ENCODE measurements at regions not wholly inside any gene's neighbourhood (a gene's known extent, or its start where the extent isn't known, plus 50 kb on each side); places are given as distances from the start of the nearest gene placed in this dataset.

DNA sequence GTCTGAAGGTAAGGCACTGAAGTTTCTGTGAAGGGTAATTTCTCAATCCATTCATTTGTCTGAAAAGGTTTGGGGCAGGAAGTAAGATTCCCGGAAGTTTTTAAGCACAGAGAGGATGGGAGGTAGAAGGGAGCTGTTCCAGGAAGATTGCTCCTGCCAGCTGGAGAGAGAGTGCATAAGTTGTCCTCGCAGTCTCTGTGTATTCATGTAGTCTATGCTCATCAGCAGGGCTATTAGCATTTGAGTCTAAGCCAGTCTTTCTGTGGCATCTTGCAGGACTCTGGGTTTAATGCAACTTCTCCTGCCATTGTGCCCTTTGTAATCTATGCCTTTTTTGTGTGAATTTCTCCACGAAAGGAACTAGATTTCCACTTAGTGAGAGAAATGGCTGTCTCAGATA is 140.8 kb upstream of the FGGY start:
- Histone ChIP-seq H2BK12ac (ENCODE audit: low read length) (no peak overlapping the region), H3K27me3 (ENCODE audit: insufficient read depth, low read length) (no peaks in the 10 kb centered on the region), H3K18ac (ENCODE audit: low read length) (no peak overlapping the region), H4K12ac (ENCODE audit: low read depth, low read length) (no peak overlapping the region), H3K79me2 (ENCODE audit: control insufficient read depth, insufficient read depth, low read length, poor library complexity) (no peaks in the 10 kb centered on the region), H4K8ac (ENCODE audit: low read depth, low read length) (no peak overlapping the region), H3K14ac (ENCODE audit: low read length) (no peak overlapping the region), H3K27ac (ENCODE audit: low read depth, low read length) (no peak overlapping the region), H3K4ac (ENCODE audit: low read depth, low read length) (no peak overlapping the region), H3K4me1 (ENCODE audit: control insufficient read depth in 1 of 2, insufficient read depth in 2 of 2, low read length in 2 of 2) (peaks cover 11 to 18% of the 10 kb centered on the region in 2 experiments), H3K4me2 (ENCODE audit: low read length) (no peak overlapping the region), H2BK5ac (ENCODE audit: low read depth, low read length, poor library complexity) (no peak overlapping the region), H3K9me3 (ENCODE audit: insufficient read depth, low read depth, low read length) (no peaks in the 10 kb centered on the region), H3K23ac (ENCODE audit: low read length) (no peak overlapping the region), H4K91ac (ENCODE audit: low read depth, low read length) (no peak overlapping the region), H2AK5ac (ENCODE audit: low read length) (no peak overlapping the region), H3K36me3 (ENCODE audit: control insufficient read depth in 1 of 2, insufficient read depth in 2 of 2, low read length in 2 of 2) (no peaks in the 10 kb centered on the region), H3K79me1 (ENCODE audit: low read length) (peaks cover 11% of the 10 kb centered on the region), H3K4me3 (ENCODE audit: low read depth, low read length) (no peak overlapping the region), H3K9ac (ENCODE audit: low read length) (no peak overlapping the region), H2BK120ac (ENCODE audit: insufficient read depth, low read length, poor library complexity) (no peak overlapping the region), H2AFZ (ENCODE audit: insufficient read depth, low read length, poor library complexity) (no peak overlapping the region)
- no CpG with 5 or more reads among the region's 3 CpGs for WGBS (ENCODE audit: extremely low coverage, insufficient coverage, insufficient read length)
- DNase-seq: peak in 1 of 2 donors; percentile 19

DNA sequence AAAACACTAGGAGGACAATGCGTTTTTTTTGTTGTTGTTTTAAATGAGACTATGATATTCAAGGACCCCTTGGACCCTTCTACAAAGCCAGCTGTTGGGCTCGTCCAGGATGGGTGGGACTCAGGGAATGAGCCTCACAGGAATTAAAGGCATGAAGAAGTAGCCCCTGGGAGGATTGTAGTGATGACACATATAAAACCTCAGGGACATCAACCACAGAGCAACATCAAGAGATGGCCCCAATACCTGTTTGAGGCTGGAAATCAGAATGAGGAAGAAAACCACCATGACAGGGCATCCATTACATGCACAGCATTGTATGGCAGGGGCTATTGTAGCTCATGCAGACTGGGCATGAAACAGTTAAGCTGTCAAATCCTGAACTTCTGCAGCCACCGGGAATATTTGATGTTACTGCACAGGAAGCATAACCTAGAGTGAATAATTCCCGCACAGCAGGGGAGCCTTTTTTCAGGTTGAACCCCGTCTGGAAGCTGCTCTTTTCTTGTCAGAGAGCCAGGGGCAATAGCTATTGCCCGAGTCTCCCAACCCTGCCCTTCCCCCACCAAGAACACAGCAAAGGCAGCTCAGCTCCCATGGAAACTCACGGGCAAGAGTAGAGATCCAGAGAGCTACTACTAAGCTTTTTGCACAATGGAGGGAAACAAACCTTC is 140.2 kb upstream of the FGGY start:
- Histone ChIP-seq H3K9me3 (ENCODE audit: insufficient read depth, low read depth, low read length) (no peaks in the 10 kb centered on the region), H3K27me3 (ENCODE audit: insufficient read depth, low read length) (no peaks in the 10 kb centered on the region), H3K4ac (ENCODE audit: low read depth, low read length) (no peak overlapping the region), H3K4me1 (ENCODE audit: control insufficient read depth in 1 of 2, insufficient read depth in 2 of 2, low read length in 2 of 2) (peaks cover 6 to 14% of the 10 kb centered on the region in 2 experiments), H3K36me3 (ENCODE audit: control insufficient read depth in 1 of 2, insufficient read depth in 2 of 2, low read length in 2 of 2) (no peaks in the 10 kb centered on the region), H2BK12ac (ENCODE audit: low read length) (peak overlapping the region; percentile 80), H3K4me3 (ENCODE audit: low read depth, low read length) (no peak overlapping the region), H2AFZ (ENCODE audit: insufficient read depth, low read length, poor library complexity) (no peak overlapping the region), H3K18ac (ENCODE audit: low read length) (no peak overlapping the region), H3K79me1 (ENCODE audit: low read length) (peaks cover 10% of the 10 kb centered on the region), H3K79me2 (ENCODE audit: control insufficient read depth, insufficient read depth, low read length, poor library complexity) (no peaks in the 10 kb centered on the region), H2BK120ac (ENCODE audit: insufficient read depth, low read length, poor library complexity) (peak overlapping the region; percentile 25), H3K4me2 (ENCODE audit: low read length) (no peak overlapping the region), H2AK5ac (ENCODE audit: low read length) (no peak overlapping the region), H3K23ac (ENCODE audit: low read length) (no peak overlapping the region), H3K14ac (ENCODE audit: low read length) (peak overlapping the region; percentile 26), H3K9ac (ENCODE audit: low read length) (no peak overlapping the region), H4K8ac (ENCODE audit: low read depth, low read length) (peak overlapping the region; percentile 31), H2BK5ac (ENCODE audit: low read depth, low read length, poor library complexity) (no peak overlapping the region), H3K27ac (ENCODE audit: low read depth, low read length) (no peak overlapping the region), H4K12ac (ENCODE audit: low read depth, low read length) (no peak overlapping the region), H4K91ac (ENCODE audit: low read depth, low read length) (no peak overlapping the region)
- DNase-seq: peak; percentile 9 to 27
- no CpG with 5 or more reads among the region's 7 CpGs for WGBS (ENCODE audit: extremely low coverage, insufficient coverage, insufficient read length)

DNA sequence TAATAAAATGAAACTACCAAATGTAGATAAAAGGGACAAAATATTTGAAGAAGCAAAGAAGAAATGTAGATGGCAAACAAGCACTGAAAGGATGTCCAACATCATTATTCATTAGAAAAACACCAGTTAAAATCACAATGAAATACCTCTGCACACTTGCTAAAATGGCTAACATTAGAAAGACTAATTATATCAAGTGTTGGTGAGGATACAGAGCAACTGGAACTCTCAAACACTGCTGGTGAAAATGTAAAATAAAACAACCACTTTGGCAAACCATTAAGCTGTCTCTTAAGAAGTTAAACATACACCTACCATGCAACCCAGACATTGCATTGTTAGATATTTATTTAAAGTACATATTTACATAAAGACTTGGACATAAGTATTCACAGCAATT is 138.6 kb upstream of the FGGY start:
- Histone ChIP-seq H3K79me1 (ENCODE audit: low read length) (peaks cover 6% of the 10 kb centered on the region), H2AK5ac (ENCODE audit: low read length) (no peak overlapping the region), H3K9ac (ENCODE audit: low read length) (no peak overlapping the region), H3K79me2 (ENCODE audit: control insufficient read depth, insufficient read depth, low read length, poor library complexity) (no peaks in the 10 kb centered on the region), H3K9me3 (ENCODE audit: insufficient read depth, low read depth, low read length) (no peaks in the 10 kb centered on the region), H4K91ac (ENCODE audit: low read depth, low read length) (no peak overlapping the region), H2BK5ac (ENCODE audit: low read depth, low read length, poor library complexity) (no peak overlapping the region), H3K4me3 (ENCODE audit: low read depth, low read length) (no peak overlapping the region), H4K8ac (ENCODE audit: low read depth, low read length) (no peak overlapping the region), H3K4me2 (ENCODE audit: low read length) (no peak overlapping the region), H3K4ac (ENCODE audit: low read depth, low read length) (no peak overlapping the region), H2BK12ac (ENCODE audit: low read length) (no peak overlapping the region), H3K36me3 (ENCODE audit: control insufficient read depth in 1 of 2, insufficient read depth in 2 of 2, low read length in 2 of 2) (no peaks in the 10 kb centered on the region), H3K27ac (ENCODE audit: low read depth, low read length) (no peak overlapping the region), H3K4me1 (ENCODE audit: control insufficient read depth in 1 of 2, insufficient read depth in 2 of 2, low read length in 2 of 2) (peaks cover 4 to 12% of the 10 kb centered on the region in 2 experiments), H4K12ac (ENCODE audit: low read depth, low read length) (no peak overlapping the region), H3K18ac (ENCODE audit: low read length) (no peak overlapping the region), H3K14ac (ENCODE audit: low read length) (no peak overlapping the region), H2AFZ (ENCODE audit: insufficient read depth, low read length, poor library complexity) (no peak overlapping the region), H3K23ac (ENCODE audit: low read length) (no peak overlapping the region), H2BK120ac (ENCODE audit: insufficient read depth, low read length, poor library complexity) (no peak overlapping the region), H3K27me3 (ENCODE audit: insufficient read depth, low read length) (no peaks in the 10 kb centered on the region)
- no peak for DNase-seq

DNA sequence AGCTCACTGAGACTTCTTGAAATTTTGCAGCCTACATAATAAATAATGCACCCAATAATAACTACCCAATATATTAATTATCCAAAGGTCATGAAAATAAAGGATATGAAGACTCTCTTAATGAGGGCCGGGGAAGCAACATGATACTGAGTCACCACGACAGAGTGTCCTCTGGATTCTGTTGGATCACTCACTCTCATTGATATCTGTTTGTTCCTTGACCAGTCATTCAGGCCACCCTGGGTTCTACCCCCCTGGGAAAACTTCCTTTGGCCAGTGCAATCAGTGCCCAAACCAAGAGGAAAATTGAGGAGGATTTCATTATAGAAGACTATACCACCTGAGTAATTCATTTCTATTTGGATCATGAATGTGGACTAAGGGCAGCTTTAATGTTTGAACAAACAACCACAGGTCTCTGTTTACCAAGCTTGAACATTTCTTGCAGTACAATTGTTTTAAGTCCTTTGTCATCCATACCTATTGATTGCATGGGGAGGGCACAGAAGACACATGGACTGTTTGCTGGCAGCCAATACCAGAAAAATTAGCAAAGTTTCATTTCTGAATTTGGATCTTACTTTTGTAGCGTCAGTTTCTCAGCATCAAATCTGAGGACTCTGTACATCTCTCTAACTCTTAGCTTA is 137.2 kb upstream of the FGGY start:
- Histone ChIP-seq H3K4me3 (ENCODE audit: low read depth, low read length) (no peak overlapping the region), H3K27me3 (ENCODE audit: insufficient read depth, low read length) (no peaks in the 10 kb centered on the region), H3K23ac (ENCODE audit: low read length) (no peak overlapping the region), H3K4me1 (ENCODE audit: control insufficient read depth in 1 of 2, insufficient read depth in 2 of 2, low read length in 2 of 2) (peaks cover 4 to 12% of the 10 kb centered on the region in 2 experiments), H4K12ac (ENCODE audit: low read depth, low read length) (no peak overlapping the region), H2AFZ (ENCODE audit: insufficient read depth, low read length, poor library complexity) (no peak overlapping the region), H3K36me3 (ENCODE audit: control insufficient read depth in 1 of 2, insufficient read depth in 2 of 2, low read length in 2 of 2) (no peaks in the 10 kb centered on the region), H2BK5ac (ENCODE audit: low read depth, low read length, poor library complexity) (no peak overlapping the region), H3K79me1 (ENCODE audit: low read length) (peaks cover 4% of the 10 kb centered on the region), H2BK120ac (ENCODE audit: insufficient read depth, low read length, poor library complexity) (no peak overlapping the region), H4K91ac (ENCODE audit: low read depth, low read length) (no peak overlapping the region), H3K79me2 (ENCODE audit: control insufficient read depth, insufficient read depth, low read length, poor library complexity) (no peaks in the 10 kb centered on the region), H3K4me2 (ENCODE audit: low read length) (no peak overlapping the region), H3K9me3 (ENCODE audit: insufficient read depth, low read depth, low read length) (no peaks in the 10 kb centered on the region), H3K9ac (ENCODE audit: low read length) (no peak overlapping the region), H3K4ac (ENCODE audit: low read depth, low read length) (no peak overlapping the region), H3K18ac (ENCODE audit: low read length) (no peak overlapping the region), H4K8ac (ENCODE audit: low read depth, low read length) (no peak overlapping the region), H2BK12ac (ENCODE audit: low read length) (no peak overlapping the region), H2AK5ac (ENCODE audit: low read length) (no peak overlapping the region), H3K27ac (ENCODE audit: low read depth, low read length) (no peak overlapping the region), H3K14ac (ENCODE audit: low read length) (no peak overlapping the region)
- WGBS (ENCODE audit: extremely low coverage, insufficient coverage, insufficient read length): no CpG with 5 or more reads among the region's 3 CpGs
- DNase-seq: no peak

All from trophoblast cell (in vitro differentiated cells and primary cell).